GM10248 (cell line): ENCODE measurements at regions not wholly inside any gene's neighbourhood (a gene's known extent, or its start where the extent isn't known, plus 50 kb on each side); places are given as distances from the start of the nearest gene placed in this dataset.

Source experiments
- CTCF ChIA-PET: fragments of 300-600 bp; sonication (Branson Sonifier 250); formaldehyde crosslinking; extraction: SDS; loops from one replicate; lab custom pipeline; 2021; ENCODE audit warnings: antibody characterized with exemption; lab: Yijun Ruan, JAX
- POLR2A ChIA-PET: fragments of 350-650 bp; sonication (Branson Sonifier 250); formaldehyde crosslinking; extraction: SDS; loops from one replicate; lab custom pipeline; 2020; ENCODE audit warnings: antibody characterized with exemption; lab: Yijun Ruan, JAX
- DNase-seq: peaks from one replicate; pipeline ENCODE4 v3.0.0; 2012; ENCODE audit errors: extremely low spot score
- CTCF ChIP-seq: IDR thresholded peaks from 2 replicates; pipeline ENCODE4 v1.5.1; 2012; ENCODE audit warnings: mild to moderate bottlenecking, low read depth; ENCODE audit errors: extremely low read depth, missing control alignments, control extremely low read depth

- DNase-seq, result no peak
- ChIA-PET CTCF (no interaction called here), POLR2A (no interaction called here)
- no peak for TF ChIP-seq CTCF
Measured at GRCh38 chr6:9101920-9102319, 666.6 kb upstream of the SLC35B3 start.

GRCh38 chr6:9100869-9101580 lies 665.7 kb upstream of the SLC35B3 start:
- TF ChIP-seq CTCF, result no peak
- ChIA-PET CTCF (no interaction called here), POLR2A (no interaction called here)
- DNase-seq, result no peak

- TF ChIP-seq CTCF, result no peak
- no peak for DNase-seq
- POLR2A ChIA-PET, result no interaction called here
- CTCF ChIA-PET, result no interaction called here
Measured at GRCh38 chr6:9095729-9096128, 660.4 kb upstream of the SLC35B3 start.

- POLR2A ChIA-PET, result no interaction called here
- CTCF ChIA-PET, result no interaction called here
- DNase-seq, result no peak
- TF ChIP-seq CTCF, result no peak
Measured at GRCh38 chr6:9095137-9095536, 659.8 kb upstream of the SLC35B3 start.

GRCh38 chr6:9089724-9090123 lies 654.4 kb upstream of the SLC35B3 start:
- ChIA-PET POLR2A (no interaction called here), CTCF (interaction anchor here (1.3 kb wide), 1 partner anchor 12 kb away, joined by 3 read pairs; no protein-coding TSS in a partner anchor)
- no peak for DNase-seq
- no peak for TF ChIP-seq CTCF

GRCh38 chr6:9087470-9087869 lies 652.1 kb upstream of the SLC35B3 start:
- TF ChIP-seq CTCF, result no peak
- no peak for DNase-seq
- POLR2A ChIA-PET, result no interaction called here
- CTCF ChIA-PET, result interaction anchor here (1.2 kb wide), 1 partner anchor 29 kb away, joined by 3 read pairs; no protein-coding TSS in a partner anchor
